ENCODE measurements at regions not wholly inside any gene's neighbourhood (a gene's known extent, or its start where the extent isn't known, plus 50 kb on each side); places are given as distances from the start of the nearest gene placed in this dataset.

DNA sequence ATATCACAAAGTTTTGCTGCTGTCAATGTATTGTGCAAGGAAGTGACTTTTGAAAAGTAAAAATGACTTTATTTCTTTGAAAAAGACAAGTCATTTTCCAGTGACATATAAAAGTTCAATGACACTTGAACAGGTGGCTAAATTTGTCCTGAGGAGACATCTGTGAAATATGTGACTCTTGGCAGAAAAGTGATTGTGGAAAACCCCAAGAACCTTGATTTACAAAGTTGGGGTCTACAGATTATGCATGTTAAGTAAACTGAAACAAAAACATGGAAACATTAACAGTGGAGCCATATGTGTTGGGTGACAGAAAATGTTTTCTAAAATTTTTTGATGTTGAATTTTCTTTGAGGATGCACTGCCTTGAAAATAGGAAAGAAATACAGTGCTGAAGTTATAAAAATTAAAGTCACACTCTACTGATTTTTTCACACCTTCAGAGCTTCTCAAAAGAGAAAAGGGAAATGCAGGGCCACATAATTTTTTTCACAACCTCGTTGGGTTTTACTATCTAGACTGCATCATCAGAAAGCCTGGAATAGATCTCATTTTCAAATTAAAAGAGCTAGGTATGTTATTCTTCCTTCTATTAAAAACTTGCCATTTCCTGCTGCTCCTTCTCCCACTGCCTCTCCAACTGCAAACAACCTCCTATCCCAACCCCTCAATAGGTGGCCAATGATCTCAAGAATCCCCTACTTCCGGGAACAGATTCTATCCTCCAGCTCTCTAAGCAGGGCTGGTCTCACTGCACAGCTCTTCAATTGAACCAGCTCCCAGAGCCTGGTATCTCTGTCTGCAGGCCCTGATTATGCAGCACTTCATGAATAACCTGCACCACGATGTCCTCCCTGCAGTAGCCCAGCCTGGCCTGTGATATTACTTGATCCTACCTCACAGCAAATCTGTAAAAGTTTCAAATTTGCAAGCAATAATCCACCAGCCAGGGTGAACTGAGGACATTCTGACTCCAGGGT, 570.8 kb upstream of the CPEB2 start:
- Histone ChIP-seq H3K27me3 (ENCODE audit: control insufficient read depth, low read length) (no peaks in the 10 kb centered on the region), H3K4me2 (ENCODE audit: low read length) (no peak overlapping the region), H3K9me2 (replicated peaks; ENCODE audit: control insufficient read depth, low read length) (no peaks in the 10 kb centered on the region), H3K36me3 (ENCODE audit: control insufficient read depth, low read length) (no peaks in the 10 kb centered on the region), H3K4me1 (ENCODE audit: control insufficient read depth, low read length) (no peaks in the 10 kb centered on the region), H4K20me1 (ENCODE audit: control insufficient read depth, insufficient read depth, low read depth, low read length) (no peaks in the 10 kb centered on the region), H3F3A (ENCODE audit: control insufficient read depth, insufficient read depth) (no peaks in the 10 kb centered on the region), H3K4me3 (ENCODE audit: low read length) (no peak overlapping the region), H3K27ac (ENCODE audit: low read depth, low read length) (no peak overlapping the region), H3K79me2 (ENCODE audit: control insufficient read depth, low read length) (no peaks in the 10 kb centered on the region), H3K9me3 (ENCODE audit: control insufficient read depth, insufficient read depth, low read length) (no peaks in the 10 kb centered on the region)
- no peak for TF ChIP-seq EZH2phosphoT487 (IDR thresholded peaks at IDR 0.05; ENCODE audit: borderline replicate concordance, low read length)

GRCh38 chr4:14434483-14434882, 567.8 kb upstream of the CPEB2 start:
- Histone ChIP-seq H3K27ac (ENCODE audit: low read depth, low read length) (no peak overlapping the region), H3K9me2 (replicated peaks; ENCODE audit: control insufficient read depth, low read length) (no peaks in the 10 kb centered on the region), H3K4me1 (ENCODE audit: control insufficient read depth, low read length) (no peaks in the 10 kb centered on the region), H3K9me3 (ENCODE audit: control insufficient read depth, insufficient read depth, low read length) (no peaks in the 10 kb centered on the region), H3K36me3 (ENCODE audit: control insufficient read depth, low read length) (no peaks in the 10 kb centered on the region), H3F3A (ENCODE audit: control insufficient read depth, insufficient read depth) (no peaks in the 10 kb centered on the region), H3K27me3 (ENCODE audit: control insufficient read depth, low read length) (no peaks in the 10 kb centered on the region), H4K20me1 (ENCODE audit: control insufficient read depth, insufficient read depth, low read depth, low read length) (no peaks in the 10 kb centered on the region), H3K79me2 (ENCODE audit: control insufficient read depth, low read length) (no peaks in the 10 kb centered on the region), H3K4me3 (ENCODE audit: low read length) (no peak overlapping the region), H3K4me2 (ENCODE audit: low read length) (no peak overlapping the region)
- TF ChIP-seq CTCF (IDR thresholded peaks at IDR 0.05; ENCODE audit: low read depth, low read length, poor library complexity, severe bottlenecking) (no peak), EZH2phosphoT487 (IDR thresholded peaks at IDR 0.05; ENCODE audit: borderline replicate concordance, low read length) (no peak)

- H3K79me2 ChIP-seq (ENCODE audit: control insufficient read depth, low read length) = no peaks in the 10 kb centered on the region
- H3K9me3 ChIP-seq (ENCODE audit: control insufficient read depth, insufficient read depth, low read length) = no peaks in the 10 kb centered on the region
- no peak for TF ChIP-seq EZH2phosphoT487 (IDR thresholded peaks at IDR 0.05; ENCODE audit: borderline replicate concordance, low read length)
- TF ChIP-seq CTCF (IDR thresholded peaks at IDR 0.05; ENCODE audit: low read depth, low read length, poor library complexity, severe bottlenecking) = no peak
Observed at GRCh38 chr4:14434916-14435315, 567.4 kb upstream of the CPEB2 start.

GRCh38 chr4:14441561-14441960, 560.7 kb upstream of the CPEB2 start:
- H3K27me3 ChIP-seq (ENCODE audit: control insufficient read depth, low read length) = no peaks in the 10 kb centered on the region
- H4K20me1 ChIP-seq (ENCODE audit: control insufficient read depth, insufficient read depth, low read depth, low read length) = no peaks in the 10 kb centered on the region
- TF ChIP-seq EZH2phosphoT487 (IDR thresholded peaks at IDR 0.05; ENCODE audit: borderline replicate concordance, low read length) = no peak
- no peak for TF ChIP-seq CTCF (IDR thresholded peaks at IDR 0.05; ENCODE audit: low read depth, low read length, poor library complexity, severe bottlenecking)
- H3K9me3 ChIP-seq (ENCODE audit: control insufficient read depth, insufficient read depth, low read length) = no peaks in the 10 kb centered on the region
- H3K36me3 ChIP-seq (ENCODE audit: control insufficient read depth, low read length) = no peaks in the 10 kb centered on the region
- H3K4me2 ChIP-seq (ENCODE audit: low read length) = no peak overlapping the region
- H3K4me3 ChIP-seq (ENCODE audit: low read length) = no peak overlapping the region
- no peaks in the 10 kb centered on the region for H3F3A ChIP-seq (ENCODE audit: control insufficient read depth, insufficient read depth)
- no peak overlapping the region for H3K27ac ChIP-seq (ENCODE audit: low read depth, low read length)
- H3K4me1 ChIP-seq (ENCODE audit: control insufficient read depth, low read length) = no peaks in the 10 kb centered on the region
- H3K9me2 ChIP-seq (replicated peaks; ENCODE audit: control insufficient read depth, low read length) = no peaks in the 10 kb centered on the region
- H3K79me2 ChIP-seq (ENCODE audit: control insufficient read depth, low read length) = no peaks in the 10 kb centered on the region

More at GRCh38 chr4:14434916-14435315, 567.4 kb upstream of the CPEB2 start:
- Histone ChIP-seq H3K4me2 (ENCODE audit: low read length) (no peak overlapping the region), H3F3A (ENCODE audit: control insufficient read depth, insufficient read depth) (no peaks in the 10 kb centered on the region), H3K9me2 (replicated peaks; ENCODE audit: control insufficient read depth, low read length) (no peaks in the 10 kb centered on the region), H3K27ac (ENCODE audit: low read depth, low read length) (no peak overlapping the region), H3K4me1 (ENCODE audit: control insufficient read depth, low read length) (no peaks in the 10 kb centered on the region), H4K20me1 (ENCODE audit: control insufficient read depth, insufficient read depth, low read depth, low read length) (no peaks in the 10 kb centered on the region), H3K27me3 (ENCODE audit: control insufficient read depth, low read length) (no peaks in the 10 kb centered on the region), H3K4me3 (ENCODE audit: low read length) (no peak overlapping the region), H3K36me3 (ENCODE audit: control insufficient read depth, low read length) (no peaks in the 10 kb centered on the region)

Data from DOHH2 (cell line).